ENCODE measurements at regions not wholly inside any gene's neighbourhood (a gene's known extent, or its start where the extent isn't known, plus 50 kb on each side); places are given as distances from the start of the nearest gene placed in this dataset.

DNA sequence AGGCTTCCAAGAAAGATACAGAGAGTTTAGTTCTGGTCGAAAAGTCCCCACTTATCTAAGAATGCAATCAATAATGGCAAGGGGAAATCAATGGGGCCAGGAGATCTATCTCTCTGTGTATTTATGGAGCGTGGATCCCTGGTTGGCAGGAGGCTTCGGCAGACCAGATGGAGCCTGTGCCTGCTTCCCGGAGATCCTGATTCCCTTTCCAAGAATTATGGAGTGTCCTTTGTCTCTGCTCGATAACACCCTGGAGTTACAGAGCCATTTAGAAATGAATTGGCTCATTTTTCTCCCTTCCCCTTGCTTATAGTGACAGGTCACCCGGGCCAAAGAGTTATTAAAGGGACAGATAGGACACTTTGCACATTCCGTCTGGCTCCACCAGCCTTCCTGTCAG is 92.4 kb downstream of the ISX start:
- Histone ChIP-seq H3F3A (replicated peaks; ENCODE audit: low read depth) (no peaks in the 10 kb centered on the region), H4K20me1 (replicated peaks; ENCODE audit: insufficient read depth) (no peaks in the 10 kb centered on the region), H3K27me3 (ENCODE audit: insufficient read depth) (no peaks in the 10 kb centered on the region), H3K4me2 (no peak overlapping the region), H3K36me3 (ENCODE audit: insufficient read depth) (no peaks in the 10 kb centered on the region), H3K4me1 (ENCODE audit: insufficient read depth) (peaks cover 7% of the 10 kb centered on the region), H3K79me2 (replicated peaks; ENCODE audit: insufficient read depth) (no peaks in the 10 kb centered on the region), H2AFZ (no peak overlapping the region), H3K4me3 (no peak overlapping the region), H3K9me2 (ENCODE audit: insufficient read depth) (peaks cover 1% of the 10 kb centered on the region), H3K27ac (ENCODE audit: low read depth) (no peak overlapping the region)
- TF ChIP-seq STAT1 (IDR thresholded peaks at IDR 0.05; ENCODE audit: unreplicated experiment) (no peak), ZNF114 (CRISPR knock-in tag; IDR thresholded peaks at IDR 0.05) (no peak), POLR2AphosphoS5 (IDR thresholded peaks at IDR 0.05; ENCODE audit: low read depth) (no peak)
- TF ChIP-seq, protein P1, sequence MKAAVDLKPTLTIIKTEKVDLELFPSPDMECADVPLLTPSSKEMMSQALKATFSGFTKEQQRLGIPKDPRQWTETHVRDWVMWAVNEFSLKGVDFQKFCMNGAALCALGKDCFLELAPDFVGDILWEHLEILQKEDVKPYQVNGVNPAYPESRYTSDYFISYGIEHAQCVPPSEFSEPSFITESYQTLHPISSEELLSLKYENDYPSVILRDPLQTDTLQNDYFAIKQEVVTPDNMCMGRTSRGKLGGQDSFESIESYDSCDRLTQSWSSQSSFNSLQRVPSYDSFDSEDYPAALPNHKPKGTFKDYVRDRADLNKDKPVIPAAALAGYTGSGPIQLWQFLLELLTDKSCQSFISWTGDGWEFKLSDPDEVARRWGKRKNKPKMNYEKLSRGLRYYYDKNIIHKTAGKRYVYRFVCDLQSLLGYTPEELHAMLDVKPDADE (IDR thresholded peaks at IDR 0.05), result no peak
- H3K36me3 Mint-ChIP-seq (ENCODE audit: low read depth), result no peaks in the 10 kb centered on the region
- H3K27me3 Mint-ChIP-seq (ENCODE audit: insufficient read depth, low read depth, poor library complexity), result peaks cover 11% of the 10 kb centered on the region
- peaks cover 3% of the 10 kb centered on the region for H3K9me3 Mint-ChIP-seq
- H3K27ac Mint-ChIP-seq, result no peak overlapping the region
- peaks cover 16% of the 10 kb centered on the region; the same call in 2 of the 3 replicates for H3K4me1 Mint-ChIP-seq
- H3K4me3 Mint-ChIP-seq, result no peak overlapping the region
- ATAC-seq (no peak), DNase-seq (ENCODE audit: low spot score) (no peak)

DNA sequence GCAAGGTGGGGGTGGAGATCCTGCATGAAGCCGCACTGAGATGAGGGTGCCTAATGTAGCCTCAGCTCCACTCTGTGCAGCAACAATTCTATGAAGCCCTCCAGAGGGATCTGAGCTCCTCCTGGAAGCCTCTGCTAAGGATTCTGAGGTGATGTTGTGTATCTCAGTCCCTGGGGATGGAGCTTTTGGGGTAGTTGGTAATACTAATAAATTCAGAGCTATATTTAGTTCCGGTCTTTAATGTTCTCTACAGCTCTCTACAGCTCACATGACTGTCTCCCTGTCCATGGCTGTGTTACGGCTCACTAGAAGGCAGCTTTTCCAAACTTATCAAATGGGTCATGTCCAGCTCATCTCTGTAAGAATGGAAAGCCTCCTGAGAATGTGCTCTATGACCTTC is 93.4 kb downstream of the ISX start:
- no peak for DNase-seq (ENCODE audit: low spot score)

More for the DNA sequence above, 93.4 kb downstream of the ISX start:
- Mint-ChIP-seq H3K4me3 (no peak overlapping the region), H3K4me1 (peaks cover 9% of the 10 kb centered on the region; the same call in 2 of the 3 replicates), H3K36me3 (ENCODE audit: low read depth) (no peaks in the 10 kb centered on the region), H3K9me3 (peaks cover 4% of the 10 kb centered on the region), H3K27ac (no peak overlapping the region), H3K27me3 (ENCODE audit: insufficient read depth, low read depth, poor library complexity) (peaks cover 4% of the 10 kb centered on the region)
- TF ChIP-seq JUNB (IDR thresholded peaks at IDR 0.05; ENCODE audit: unreplicated experiment) (no peak), EZH2phosphoT487 (IDR thresholded peaks at IDR 0.05; ENCODE audit: unreplicated experiment) (no peak)
- TF ChIP-seq, protein P2, sequence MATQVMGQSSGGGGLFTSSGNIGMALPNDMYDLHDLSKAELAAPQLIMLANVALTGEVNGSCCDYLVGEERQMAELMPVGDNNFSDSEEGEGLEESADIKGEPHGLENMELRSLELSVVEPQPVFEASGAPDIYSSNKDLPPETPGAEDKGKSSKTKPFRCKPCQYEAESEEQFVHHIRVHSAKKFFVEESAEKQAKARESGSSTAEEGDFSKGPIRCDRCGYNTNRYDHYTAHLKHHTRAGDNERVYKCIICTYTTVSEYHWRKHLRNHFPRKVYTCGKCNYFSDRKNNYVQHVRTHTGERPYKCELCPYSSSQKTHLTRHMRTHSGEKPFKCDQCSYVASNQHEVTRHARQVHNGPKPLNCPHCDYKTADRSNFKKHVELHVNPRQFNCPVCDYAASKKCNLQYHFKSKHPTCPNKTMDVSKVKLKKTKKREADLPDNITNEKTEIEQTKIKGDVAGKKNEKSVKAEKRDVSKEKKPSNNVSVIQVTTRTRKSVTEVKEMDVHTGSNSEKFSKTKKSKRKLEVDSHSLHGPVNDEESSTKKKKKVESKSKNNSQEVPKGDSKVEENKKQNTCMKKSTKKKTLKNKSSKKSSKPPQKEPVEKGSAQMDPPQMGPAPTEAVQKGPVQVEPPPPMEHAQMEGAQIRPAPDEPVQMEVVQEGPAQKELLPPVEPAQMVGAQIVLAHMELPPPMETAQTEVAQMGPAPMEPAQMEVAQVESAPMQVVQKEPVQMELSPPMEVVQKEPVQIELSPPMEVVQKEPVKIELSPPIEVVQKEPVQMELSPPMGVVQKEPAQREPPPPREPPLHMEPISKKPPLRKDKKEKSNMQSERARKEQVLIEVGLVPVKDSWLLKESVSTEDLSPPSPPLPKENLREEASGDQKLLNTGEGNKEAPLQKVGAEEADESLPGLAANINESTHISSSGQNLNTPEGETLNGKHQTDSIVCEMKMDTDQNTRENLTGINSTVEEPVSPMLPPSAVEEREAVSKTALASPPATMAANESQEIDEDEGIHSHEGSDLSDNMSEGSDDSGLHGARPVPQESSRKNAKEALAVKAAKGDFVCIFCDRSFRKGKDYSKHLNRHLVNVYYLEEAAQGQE (IDR thresholded peaks at IDR 0.05; ENCODE audit: unreplicated experiment), result no peak
- H3K9me2 ChIP-seq (ENCODE audit: insufficient read depth), result no peaks in the 10 kb centered on the region
- H4K20me1 ChIP-seq (replicated peaks; ENCODE audit: insufficient read depth), result no peaks in the 10 kb centered on the region
- H3K36me3 ChIP-seq (ENCODE audit: insufficient read depth), result no peaks in the 10 kb centered on the region
- no peak overlapping the region for H3K4me2 ChIP-seq
- no peaks in the 10 kb centered on the region for H3K27me3 ChIP-seq (ENCODE audit: insufficient read depth)
- no peak overlapping the region for H3K27ac ChIP-seq (ENCODE audit: low read depth)
- H3K79me2 ChIP-seq (replicated peaks; ENCODE audit: insufficient read depth), result no peaks in the 10 kb centered on the region
- no peak overlapping the region for H3K4me3 ChIP-seq
- peaks cover 3% of the 10 kb centered on the region for H3K4me1 ChIP-seq (ENCODE audit: insufficient read depth)
- no peaks in the 10 kb centered on the region for H3F3A ChIP-seq (replicated peaks; ENCODE audit: low read depth)
- no peak overlapping the region for H2AFZ ChIP-seq
- no peak for ATAC-seq
